ENCODE measurements at regions not wholly inside any gene's neighbourhood (a gene's known extent, or its start where the extent isn't known, plus 50 kb on each side); places are given as distances from the start of the nearest gene placed in this dataset.

GRCh38 chr4:1488831-1489638, 82.8 kb upstream of the NKX1-1 start:
- peaks cover 25 to 65% of the 10 kb centered on the region in 2 experiments for H3K27me3 ChIP-seq (ENCODE audit: control insufficient read depth in 2 of 2, insufficient read depth in 2 of 2, low read length in 2 of 2)
- intact Hi-C loops (cut with micrococcal nuclease), result no loop called here
- TF ChIP-seq RBM14 (IDR thresholded peaks at IDR 0.05; ENCODE audit: borderline replicate concordance, insufficient read depth, low read depth, low read length) (no peak), ZNF12 (CRISPR knock-in tag; IDR thresholded peaks at IDR 0.05) (no peak), TRIM28 (IDR thresholded peaks at IDR 0.05) (no peak), SP2 (IDR thresholded peaks at IDR 0.05; ENCODE audit: extremely low read depth, low read depth, low read length, poor library complexity, severe bottlenecking) (no peak), ZNF75A (CRISPR knock-in tag; IDR thresholded peaks at IDR 0.05) (no peak)
- H3K79me2 ChIP-seq (ENCODE audit: control insufficient read depth, insufficient read depth, low read length), result no peaks in the 10 kb centered on the region
- H3K4me2 ChIP-seq (ENCODE audit: insufficient read depth, low read length), result no peak overlapping the region
- peaks cover 0 to 32% of the 10 kb centered on the region in 2 experiments; a peak in 2 of 5 replicates for H3K4me1 ChIP-seq (replicated peaks in 1 of 2; ENCODE audit: control insufficient read depth in 2 of 2, insufficient read depth in 2 of 2, low read length in 2 of 2)
- CTCF ChIA-PET (ENCODE audit: low intra/inter-chr PET ratio), result no interaction called here
- DNase-seq (ENCODE audit: extremely low read depth in 1 of 4, low spot score in 3 of 4), result no peak
- H2AFZ ChIP-seq (ENCODE audit: low read depth, low read length), result no peak overlapping the region
- WGBS (ENCODE audit: insufficient coverage, low coverage, missing lambda C conversion rate), result under 1% methylated on average over 25 of the region's 28 CpGs
- in situ Hi-C loops (cut with MboI), result no loop called here
- POLR2A ChIA-PET, result no interaction called here
- no peaks in the 10 kb centered on the region for H3K9me1 ChIP-seq (ENCODE audit: control insufficient read depth, insufficient read depth, low read length)
- H3K9me3 ChIP-seq (replicated peaks; ENCODE audit: control insufficient read depth, insufficient read depth, low read depth, low read length), result no peaks in the 10 kb centered on the region; the same call in 1 of the 2 replicates
- H4K20me1 ChIP-seq (replicated peaks; ENCODE audit: control insufficient read depth, insufficient read depth, low read length), result no peaks in the 10 kb centered on the region; the same call in 1 of the 2 replicates
- no peaks in the 10 kb centered on the region for H3K36me3 ChIP-seq (ENCODE audit: control insufficient read depth, insufficient read depth, low read length)
- no TSS peak for BruUV-seq (replicated peaks)
- no peak overlapping the region for H3K4me3 ChIP-seq
- no peak overlapping the region for H3K27ac ChIP-seq (ENCODE audit: extremely low read depth, low read depth, low read length)
- FAIRE-seq, result no peak
- ATAC-seq, result no peak
- no peak overlapping the region for H3K9ac ChIP-seq (ENCODE audit: insufficient read depth in 1 of 2, low read depth in 2 of 2, low read length in 2 of 2)

- Histone ChIP-seq H3K4me3 (no peak overlapping the region), H3K36me3 (ENCODE audit: control insufficient read depth, insufficient read depth, low read length) (no peaks in the 10 kb centered on the region), H3K4me1 (replicated peaks in 1 of 2; ENCODE audit: control insufficient read depth in 2 of 2, insufficient read depth in 2 of 2, low read length in 2 of 2) (peaks cover 0 to 28% of the 10 kb centered on the region in 2 experiments; a peak in 2 of 5 replicates), H3K79me2 (ENCODE audit: control insufficient read depth, insufficient read depth, low read length) (no peaks in the 10 kb centered on the region), H3K9me1 (ENCODE audit: control insufficient read depth, insufficient read depth, low read length) (no peaks in the 10 kb centered on the region), H3K9me3 (replicated peaks; ENCODE audit: control insufficient read depth, insufficient read depth, low read depth, low read length) (no peaks in the 10 kb centered on the region; the same call in 1 of the 2 replicates), H2AFZ (ENCODE audit: low read depth, low read length) (no peak overlapping the region), H3K27ac (ENCODE audit: extremely low read depth, low read depth, low read length) (no peak overlapping the region), H3K9ac (ENCODE audit: insufficient read depth in 1 of 2, low read depth in 2 of 2, low read length in 2 of 2) (no peak overlapping the region; a peak in 1 of 4 replicates), H3K27me3 (ENCODE audit: control insufficient read depth in 2 of 2, insufficient read depth in 2 of 2, low read length in 2 of 2) (peaks cover 19 to 58% of the 10 kb centered on the region in 2 experiments), H4K20me1 (replicated peaks; ENCODE audit: control insufficient read depth, insufficient read depth, low read length) (no peaks in the 10 kb centered on the region; the same call in 1 of the 2 replicates), H3K4me2 (ENCODE audit: insufficient read depth, low read length) (no peak overlapping the region)
- POLR2A ChIA-PET, result interaction anchor here (0.6 kb wide), 1 partner anchor 715 kb away, joined by 3 read pairs; no protein-coding TSS in a partner anchor
- WGBS (ENCODE audit: insufficient coverage, low coverage, missing lambda C conversion rate), result 2% methylated on average over 7 of the region's 7 CpGs
- BruUV-seq (replicated peaks), result no TSS peak
- in situ Hi-C loops (cut with MboI), result no loop called here
- TF ChIP-seq CAMTA2 (CRISPR knock-in tag; conservative IDR thresholded peaks at IDR 0.05) (no peak), FOXM1 (IDR thresholded peaks at IDR 0.05; ENCODE audit: low read depth) (no peak), FOXM1 (CRISPR knock-in tag; IDR thresholded peaks at IDR 0.05; ENCODE audit: low read depth) (no peak), ZNF584 (CRISPR knock-in tag; IDR thresholded peaks at IDR 0.05; ENCODE audit: low read depth) (no peak), E2F8 (IDR thresholded peaks at IDR 0.05; ENCODE audit: low read depth, partially characterized antibody) (no peak), MTF1 (CRISPR knock-in tag; IDR thresholded peaks at IDR 0.05; ENCODE audit: borderline replicate concordance) (no peak), BRCA1 (IDR thresholded peaks at IDR 0.05) (no peak), BRCA1 (CRISPR knock-in tag; IDR thresholded peaks at IDR 0.05) (no peak), EP400 (IDR thresholded peaks at IDR 0.05) (no peak), SETDB1 (IDR thresholded peaks at IDR 0.05; ENCODE audit: low read length) (no peak)
- intact Hi-C loops (cut with micrococcal nuclease), result no loop called here
- FAIRE-seq, result no peak
- no peak for ATAC-seq
- CTCF ChIA-PET (ENCODE audit: low intra/inter-chr PET ratio), result no interaction called here
- no peak for DNase-seq (ENCODE audit: extremely low read depth in 1 of 4, low spot score in 3 of 4)
Measured at GRCh38 chr4:1488357-1488756, 82.1 kb upstream of the NKX1-1 start.

Measured in K562 (cell line).